OCI-LY1 (cell line): ENCODE measurements at regions not wholly inside any gene's neighbourhood (a gene's known extent, or its start where the extent isn't known, plus 50 kb on each side); places are given as distances from the start of the nearest gene placed in this dataset.
"Not testable (repeated sequence)": the region's sequence is repeated elsewhere in the genome, so short reads cannot be mapped to it uniquely, and the experiment has no call there.

Source experiments
- CTCF ChIP-seq: fragments of 200-600 bp; sonication (generic), shearing (Covaris generic); IDR thresholded peaks from 2 replicates; pipeline ENCODE4 v1.5.1; 2017; ENCODE audit warnings: mild to moderate bottlenecking, antibody characterized with exemption, low read length, moderate library complexity, mixed read lengths
- EZH2 ChIP-seq: fragments of 200-600 bp; sonication (generic), shearing (Covaris generic); IDR thresholded peaks from 2 replicates; pipeline ENCODE4 v1.8.0; 2017; ENCODE audit warnings: borderline replicate concordance, mixed run types, mild to moderate bottlenecking, antibody characterized with exemption, low read length, moderate library complexity, mixed read lengths

- not testable (repeated sequence) for TF ChIP-seq CTCF, EZH2
Measured at GRCh38 chr12:23389315-23389714, 560.2 kb downstream of the SOX5 start.
